Activated T-cell treated with anti-CD3 and anti-CD28 coated beads, Interleukin-2, amount 50 U/mL, for 4 hours (primary cell): ENCODE measurements at regions not wholly inside any gene's neighbourhood (a gene's known extent, or its start where the extent isn't known, plus 50 kb on each side); places are given as distances from the start of the nearest gene placed in this dataset.

Experiments used
- ATAC-seq, 2 donors: fragments of 200-7000 bp; cut with Tn5 transposase; one replicate each; pipeline ENCODE4 v1.10.0; 2021
- DNase-seq: peaks from one replicate; pipeline ENCODE4 v3.0.0-alpha.2; 2020
- H3K27me3 Mint-ChIP-seq: one replicate; pipeline ENCODE4 v1.8.0; 2021; ENCODE audit warnings: low read depth, mixed read lengths
- H3K36me3 Mint-ChIP-seq: one replicate; pipeline ENCODE4 v1.8.0; 2022; ENCODE audit warnings: mixed read lengths; ENCODE audit not compliant: insufficient read depth
- H3K4me1 Mint-ChIP-seq: one replicate; pipeline ENCODE4 v1.8.0; 2021; ENCODE audit warnings: low read depth, mixed read lengths
- H3K4me3 Mint-ChIP-seq: one replicate; pipeline ENCODE4 v1.8.0; 2021; ENCODE audit warnings: mild to moderate bottlenecking, moderate library complexity, mixed read lengths
- H3K9me3 Mint-ChIP-seq: one replicate; pipeline ENCODE4 v1.8.0; 2021; ENCODE audit warnings: mixed read lengths

DNA sequence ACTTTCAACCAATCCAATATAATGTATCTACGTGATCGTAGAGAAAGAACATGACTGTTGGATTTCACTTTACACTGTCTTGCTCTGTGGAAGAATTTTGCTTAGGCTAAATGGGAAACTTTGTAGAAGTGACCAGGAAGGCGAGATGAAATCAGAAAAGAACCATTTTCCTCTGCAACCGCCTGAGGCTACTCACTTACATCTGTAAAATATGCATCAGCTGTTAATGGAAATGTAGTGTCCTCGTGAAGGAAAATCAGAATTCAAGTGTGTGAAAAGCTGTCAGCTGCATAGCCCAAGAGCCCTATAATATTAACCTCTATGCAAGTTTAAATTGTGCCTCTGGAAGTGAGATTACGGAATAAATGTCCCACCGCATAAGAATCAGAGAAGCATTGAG, 277.9 kb downstream of the C6orf118 start:
- peaks cover 3% of the 10 kb centered on the region for H3K9me3 Mint-ChIP-seq
- H3K4me1 Mint-ChIP-seq: no peaks in the 10 kb centered on the region
- H3K4me3 Mint-ChIP-seq: no peak overlapping the region
- DNase-seq: no peak
- H3K27me3 Mint-ChIP-seq: no peaks in the 10 kb centered on the region
- no peak for ATAC-seq
- no peaks in the 10 kb centered on the region for H3K36me3 Mint-ChIP-seq

GRCh38 chr6:165025040-165025439, 284.4 kb downstream of the C6orf118 start:
- no peaks in the 10 kb centered on the region for H3K4me1 Mint-ChIP-seq
- ATAC-seq (no peak), DNase-seq (no peak)
- H3K4me3 Mint-ChIP-seq: no peak overlapping the region
- no peaks in the 10 kb centered on the region for H3K27me3 Mint-ChIP-seq
- H3K9me3 Mint-ChIP-seq: peaks cover 3% of the 10 kb centered on the region
- H3K36me3 Mint-ChIP-seq: no peaks in the 10 kb centered on the region

GRCh38 chr6:165019681-165020080, 289.7 kb downstream of the C6orf118 start:
- Mint-ChIP-seq H3K4me1 (no peaks in the 10 kb centered on the region), H3K36me3 (no peaks in the 10 kb centered on the region), H3K4me3 (no peak overlapping the region), H3K27me3 (no peaks in the 10 kb centered on the region), H3K9me3 (peaks cover 4% of the 10 kb centered on the region)
- no peak for ATAC-seq
- no peak for DNase-seq

- Mint-ChIP-seq H3K4me1 (no peaks in the 10 kb centered on the region), H3K36me3 (no peaks in the 10 kb centered on the region), H3K4me3 (no peak overlapping the region), H3K27me3 (no peaks in the 10 kb centered on the region), H3K9me3 (peaks cover 8% of the 10 kb centered on the region)
- no peak for ATAC-seq
- no peak for DNase-seq
These were observed 293.7 kb downstream of the C6orf118 start for GRCh38 chr6:165015676-165016075.

- no peaks in the 10 kb centered on the region for H3K36me3 Mint-ChIP-seq
- H3K27me3 Mint-ChIP-seq: no peaks in the 10 kb centered on the region
- H3K4me1 Mint-ChIP-seq: no peaks in the 10 kb centered on the region
- H3K9me3 Mint-ChIP-seq: peaks cover 4% of the 10 kb centered on the region
- ATAC-seq (no peak), DNase-seq (no peak)
- H3K4me3 Mint-ChIP-seq: no peak overlapping the region
These were observed 295.7 kb downstream of the C6orf118 start for GRCh38 chr6:165013701-165014100.

DNA sequence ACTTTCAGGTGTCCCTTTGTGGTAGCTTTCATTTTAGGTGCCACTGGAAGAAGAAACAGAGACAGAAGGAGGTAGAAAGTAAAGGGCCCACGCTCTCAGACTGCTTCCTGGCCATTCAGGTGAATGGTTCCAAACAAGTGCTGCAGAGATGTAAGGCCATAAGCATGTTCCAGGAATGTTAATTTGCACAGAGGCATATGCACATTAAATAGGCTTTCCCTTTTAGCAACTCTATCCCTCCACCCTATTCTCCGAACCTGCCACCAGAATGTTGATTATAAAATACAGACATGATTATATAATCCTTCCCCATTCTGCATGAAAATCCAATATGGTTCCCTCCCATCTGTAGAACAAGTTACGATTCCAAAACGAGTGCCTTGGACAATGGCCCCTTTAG, 297.2 kb downstream of the C6orf118 start:
- ATAC-seq: no peak
- no peaks in the 10 kb centered on the region for H3K36me3 Mint-ChIP-seq
- H3K4me3 Mint-ChIP-seq: no peak overlapping the region
- no peaks in the 10 kb centered on the region for H3K27me3 Mint-ChIP-seq
- H3K4me1 Mint-ChIP-seq: no peaks in the 10 kb centered on the region
- DNase-seq: no peak
- H3K9me3 Mint-ChIP-seq: peaks cover 4% of the 10 kb centered on the region

DNA sequence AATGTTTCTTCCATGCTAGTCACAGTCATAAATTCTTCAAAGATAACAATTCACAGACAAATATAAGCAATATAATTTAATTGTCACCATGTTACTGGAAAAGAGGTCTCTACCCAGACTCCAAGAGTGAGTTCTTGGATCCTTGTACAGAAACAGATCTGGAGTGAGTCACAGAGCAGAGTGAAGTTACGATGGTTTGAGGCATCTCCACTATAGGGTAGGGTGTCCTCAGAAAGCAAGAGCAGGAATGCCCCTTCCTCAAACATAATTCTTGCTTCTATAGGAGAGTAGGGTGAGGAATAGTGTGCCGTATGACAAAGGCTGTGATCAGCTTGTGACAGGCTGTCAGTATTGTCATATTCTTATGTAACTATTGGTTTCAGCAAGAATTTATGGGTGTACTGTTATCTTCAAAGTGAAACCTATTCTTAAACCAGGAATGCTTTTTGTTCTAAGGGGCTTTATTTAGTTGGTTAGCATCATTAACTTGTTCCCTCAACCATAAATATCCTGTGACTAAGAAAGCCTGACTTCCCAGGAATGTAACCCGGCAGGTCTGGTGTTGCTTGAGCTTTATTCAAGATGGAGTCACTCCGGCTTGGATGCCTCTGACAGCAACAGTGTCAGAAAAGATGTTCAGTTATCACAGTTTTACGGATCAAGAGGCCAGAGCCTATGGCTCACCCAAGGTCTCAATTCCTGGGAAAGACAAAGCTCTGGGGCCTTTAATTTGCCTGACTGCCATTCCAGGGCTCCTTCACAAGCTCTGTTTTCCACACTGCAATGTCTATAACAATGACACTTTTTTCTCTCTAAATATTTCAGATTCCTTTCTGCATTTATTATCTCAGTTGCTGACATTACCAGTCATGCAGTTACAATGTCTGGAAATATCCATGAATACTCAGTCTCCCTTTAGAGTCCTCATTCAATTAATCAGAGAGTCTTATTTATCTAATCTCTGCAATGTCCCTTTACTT, 298.6 kb downstream of the C6orf118 start:
- no peak overlapping the region for H3K4me3 Mint-ChIP-seq
- ATAC-seq: no peak
- no peak for DNase-seq
- H3K27me3 Mint-ChIP-seq: no peaks in the 10 kb centered on the region
- no peaks in the 10 kb centered on the region for H3K4me1 Mint-ChIP-seq
- peaks cover 8% of the 10 kb centered on the region for H3K9me3 Mint-ChIP-seq
- no peaks in the 10 kb centered on the region for H3K36me3 Mint-ChIP-seq

GRCh38 chr6:165008971-165009370, 300.4 kb downstream of the C6orf118 start:
- ATAC-seq: no peak
- Mint-ChIP-seq H3K4me1 (no peaks in the 10 kb centered on the region), H3K36me3 (no peaks in the 10 kb centered on the region), H3K9me3 (peaks cover 8% of the 10 kb centered on the region), H3K4me3 (no peak overlapping the region), H3K27me3 (no peaks in the 10 kb centered on the region)
- no peak for DNase-seq

- Mint-ChIP-seq H3K36me3 (no peaks in the 10 kb centered on the region), H3K4me1 (no peaks in the 10 kb centered on the region), H3K4me3 (no peak overlapping the region), H3K27me3 (no peaks in the 10 kb centered on the region), H3K9me3 (peaks cover 14% of the 10 kb centered on the region)
- ATAC-seq: no peak
- DNase-seq: no peak
These were observed 306.5 kb downstream of the C6orf118 start for GRCh38 chr6:165002866-165003265.

GRCh38 chr6:165002358-165002757, 307.0 kb downstream of the C6orf118 start:
- H3K4me3 Mint-ChIP-seq: no peak overlapping the region
- ATAC-seq (no peak), DNase-seq (no peak)
- H3K27me3 Mint-ChIP-seq: no peaks in the 10 kb centered on the region
- no peaks in the 10 kb centered on the region for H3K36me3 Mint-ChIP-seq
- no peaks in the 10 kb centered on the region for H3K4me1 Mint-ChIP-seq
- peaks cover 14% of the 10 kb centered on the region for H3K9me3 Mint-ChIP-seq

- DNase-seq: no peak
- peaks cover 14% of the 10 kb centered on the region for H3K9me3 Mint-ChIP-seq
- no peaks in the 10 kb centered on the region for H3K4me1 Mint-ChIP-seq
- no peaks in the 10 kb centered on the region for H3K36me3 Mint-ChIP-seq
- ATAC-seq: no peak
- no peak overlapping the region for H3K4me3 Mint-ChIP-seq
- no peaks in the 10 kb centered on the region for H3K27me3 Mint-ChIP-seq
These were observed 307.8 kb downstream of the C6orf118 start for GRCh38 chr6:165001502-165002157.

DNA sequence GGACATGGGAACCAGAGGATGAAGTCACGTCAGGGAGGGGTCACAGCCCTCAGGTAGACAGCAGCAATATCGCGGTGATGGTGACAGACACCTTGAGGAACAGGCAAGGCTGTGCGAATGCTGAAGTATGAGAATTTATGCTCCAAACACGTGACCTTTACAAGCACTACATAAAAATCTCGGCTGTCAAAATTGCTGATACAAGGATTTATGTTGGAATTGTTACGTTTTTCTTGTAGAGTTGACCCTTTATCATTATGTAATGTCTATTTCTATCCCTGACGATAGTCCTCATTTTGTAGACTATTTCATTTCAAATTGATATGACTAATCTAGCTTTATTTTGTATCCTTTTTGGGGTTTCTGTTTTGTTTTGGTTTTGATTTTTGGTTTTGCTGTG, 311.1 kb downstream of the C6orf118 start:
- ATAC-seq: no peak
- H3K9me3 Mint-ChIP-seq: peaks cover 10% of the 10 kb centered on the region
- no peaks in the 10 kb centered on the region for H3K27me3 Mint-ChIP-seq
- DNase-seq: no peak
- H3K36me3 Mint-ChIP-seq: no peaks in the 10 kb centered on the region
- no peaks in the 10 kb centered on the region for H3K4me1 Mint-ChIP-seq
- H3K4me3 Mint-ChIP-seq: no peak overlapping the region

DNA sequence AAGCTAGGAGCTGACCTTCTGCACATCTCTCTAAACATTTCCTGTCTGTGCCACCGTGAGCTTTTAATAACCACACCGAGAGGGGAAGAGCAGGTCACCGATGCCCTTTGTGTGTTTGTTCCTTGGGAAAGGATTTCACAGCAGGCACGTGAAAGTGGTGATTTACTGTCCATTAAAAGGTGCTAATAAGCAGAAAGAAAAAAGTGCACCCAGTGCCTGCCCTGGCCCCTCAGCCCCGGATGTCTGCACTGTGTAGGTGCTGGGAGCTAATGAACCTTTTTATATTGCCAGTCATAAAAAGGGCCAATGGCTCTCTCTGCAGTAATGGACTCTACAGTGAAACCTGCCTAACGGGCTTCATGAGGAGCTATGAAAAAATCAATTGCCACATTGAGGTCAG, 312.6 kb downstream of the C6orf118 start:
- Mint-ChIP-seq H3K27me3 (no peaks in the 10 kb centered on the region), H3K4me3 (no peak overlapping the region), H3K9me3 (peaks cover 7% of the 10 kb centered on the region), H3K4me1 (no peaks in the 10 kb centered on the region), H3K36me3 (no peaks in the 10 kb centered on the region)
- ATAC-seq (no peak), DNase-seq (no peak)

DNA sequence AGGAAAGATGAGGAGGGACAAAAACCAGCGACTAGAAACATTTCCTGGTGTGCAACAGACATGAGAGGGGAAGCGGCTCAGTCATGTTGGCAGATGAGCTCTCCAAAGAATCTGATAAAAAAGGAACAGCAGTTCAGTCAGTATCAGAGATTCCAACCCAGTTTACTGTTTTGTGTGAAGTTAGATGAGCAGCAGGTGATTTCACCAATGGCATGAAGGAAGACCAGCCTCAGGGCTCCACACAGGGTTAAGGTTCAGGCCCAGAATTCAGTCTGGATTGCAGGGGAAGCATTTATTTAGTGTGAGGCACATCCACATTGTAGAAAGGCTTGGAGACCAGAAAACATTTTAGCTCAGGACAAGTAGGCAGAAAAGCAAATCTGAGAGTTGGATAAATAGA, 317.8 kb downstream of the C6orf118 start:
- Mint-ChIP-seq H3K9me3 (no peaks in the 10 kb centered on the region), H3K36me3 (no peaks in the 10 kb centered on the region), H3K4me3 (no peak overlapping the region), H3K27me3 (no peaks in the 10 kb centered on the region), H3K4me1 (no peaks in the 10 kb centered on the region)
- no peak for ATAC-seq
- DNase-seq: no peak

DNA sequence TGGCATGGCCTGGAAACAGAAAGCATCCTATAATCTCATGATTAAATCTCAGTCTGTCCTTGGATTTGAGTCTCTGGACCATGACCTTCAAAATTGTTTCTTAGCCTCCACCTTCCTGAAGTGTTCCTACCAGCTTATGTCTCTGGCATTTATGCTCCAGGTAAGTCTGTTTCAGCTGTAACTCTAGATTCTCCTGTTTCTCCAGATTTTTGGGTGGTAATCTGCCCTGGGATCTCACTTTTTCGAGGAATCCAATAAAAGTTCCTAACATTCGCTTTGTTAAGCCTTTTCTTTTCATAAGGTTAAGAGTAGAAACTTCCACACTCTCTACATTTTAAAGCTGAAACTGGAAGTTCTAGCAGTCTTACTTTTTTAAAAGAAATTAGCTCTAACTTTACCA, 318.5 kb downstream of the C6orf118 start:
- no peak for DNase-seq
- Mint-ChIP-seq H3K9me3 (no peaks in the 10 kb centered on the region), H3K36me3 (no peaks in the 10 kb centered on the region), H3K27me3 (no peaks in the 10 kb centered on the region), H3K4me3 (no peak overlapping the region), H3K4me1 (no peaks in the 10 kb centered on the region)
- ATAC-seq: no peak
